T-helper 1 cell (primary cell): ENCODE measurements at regions not wholly inside any gene's neighbourhood (a gene's known extent, or its start where the extent isn't known, plus 50 kb on each side); places are given as distances from the start of the nearest gene placed in this dataset.
"Not testable (repeated sequence)": the region's sequence is repeated elsewhere in the genome, so short reads cannot be mapped to it uniquely, and the experiment has no call there.

Experiments
- DNase-seq, 5 donors: peaks; one replicate each; pipeline ENCODE4 v3.0.0-alpha.2; 2012 to 2020

- no peak for DNase-seq
Observed at GRCh38 chr12:124380796-124381455, 86.0 kb downstream of the RFLNA start.

GRCh38 chr12:124379938-124380754, 85.3 kb downstream of the RFLNA start:
- DNase-seq: no peak

GRCh38 chr12:124379379-124379937, 84.6 kb downstream of the RFLNA start:
- DNase-seq: no peak

GRCh38 chr12:124378926-124379325, 84.0 kb downstream of the RFLNA start:
- no peak for DNase-seq

- no peak for DNase-seq
Observed at GRCh38 chr12:124377981-124378509, 83.2 kb downstream of the RFLNA start.

- no peak for DNase-seq
Observed at GRCh38 chr12:124376435-124376834, 81.5 kb downstream of the RFLNA start.

GRCh38 chr12:124375789-124376175, 80.9 kb downstream of the RFLNA start:
- DNase-seq: no peak

GRCh38 chr12:124375141-124375788, 80.4 kb downstream of the RFLNA start:
- no peak for DNase-seq

- no peak for DNase-seq
Observed at GRCh38 chr12:124374567-124374966, 79.7 kb downstream of the RFLNA start.

- DNase-seq: no peak
Observed at GRCh38 chr12:124374147-124374546, 79.3 kb downstream of the RFLNA start.

GRCh38 chr12:124373701-124374100, 78.8 kb downstream of the RFLNA start:
- DNase-seq: not testable (repeated sequence)

GRCh38 chr12:124372831-124373230, 77.9 kb downstream of the RFLNA start:
- no peak for DNase-seq

- no peak for DNase-seq
Observed at GRCh38 chr12:124371970-124372555, 77.2 kb downstream of the RFLNA start.

- DNase-seq: no peak
Observed at GRCh38 chr12:124371366-124371765, 76.5 kb downstream of the RFLNA start.

GRCh38 chr12:124370851-124371250, 76.0 kb downstream of the RFLNA start:
- no peak for DNase-seq

GRCh38 chr12:124370384-124370783, 75.5 kb downstream of the RFLNA start:
- DNase-seq: no peak

GRCh38 chr12:124369827-124370378, 75.0 kb downstream of the RFLNA start:
- no peak for DNase-seq

- DNase-seq: no peak
Observed at GRCh38 chr12:124369055-124369826, 74.3 kb downstream of the RFLNA start.

- no peak for DNase-seq
Observed at GRCh38 chr12:124368421-124369032, 73.6 kb downstream of the RFLNA start.

- DNase-seq: no peak
Observed at GRCh38 chr12:124365726-124366430, 71.0 kb downstream of the RFLNA start.
